Panc1 (cell line): ENCODE measurements at regions not wholly inside any gene's neighbourhood (a gene's known extent, or its start where the extent isn't known, plus 50 kb on each side); places are given as distances from the start of the nearest gene placed in this dataset.

Source experiments
- ATAC-seq: fragments of 200-7000 bp; cut with Tn5 transposase; 2 replicates; pipeline ENCODE4 v1.9.1; 2020; ENCODE audit warnings: mild to moderate bottlenecking, moderate library complexity
- BruUV-seq: library from RNA; stranded (reverse); fragments of 400-500 nt; replicated peaks from 2 replicates; lab custom pipeline; 2021; lab: Mats Ljungman, UMichigan
- CTCF ChIA-PET: fragments of 300-600 bp; sonication (Branson Sonifier 250); formaldehyde crosslinking; loops from one replicate; lab custom pipeline; 2022; ENCODE audit warnings: antibody characterized with exemption; lab: Charles Lee
- POLR2A ChIA-PET: fragments of 300-600 bp; sonication (Branson Sonifier 250); formaldehyde crosslinking; loops from one replicate; lab custom pipeline; 2022; ENCODE audit warnings: antibody characterized with exemption; lab: Charles Lee
- DNase-seq: peaks from one replicate; pipeline ENCODE4 v3.0.0-alpha.2; 2010; ENCODE audit warnings: low read depth, low spot score
- H3K27ac ChIP-seq: 2 replicates; pipeline ENCODE4 v1.5.1; 2011; ENCODE audit warnings: mild to moderate bottlenecking, low read length, inconsistent platforms
- H3K27me3 ChIP-seq: fragments of 200-500 bp; sonication (Bioruptor generic); 2 replicates; pipeline ENCODE4 v1.6.0; 2014; ENCODE audit warnings: low read length, inconsistent platforms; ENCODE audit not compliant: control insufficient read depth, insufficient read depth
- H3K36me3 ChIP-seq: fragments of 200-500 bp; sonication (Bioruptor generic); 2 replicates; pipeline ENCODE4 v1.5.1; 2014; ENCODE audit warnings: inconsistent platforms, mild to moderate bottlenecking, low read length, moderate library complexity; ENCODE audit not compliant: control insufficient read depth, insufficient read depth
- H3K4me1 ChIP-seq: 2 replicates; pipeline ENCODE4 v1.5.1; 2011; ENCODE audit warnings: inconsistent platforms, mild to moderate bottlenecking, low read length, moderate library complexity; ENCODE audit not compliant: control insufficient read depth, insufficient read depth
- H3K4me3 ChIP-seq, 2 experiments: 2 replicates each; pipeline ENCODE4 v1.5.1; 2011 to 2012; ENCODE audit warnings: low read depth in 2 of 2, low read length in 2 of 2, mild to moderate bottlenecking in 2 of 2, inconsistent platforms in 1 of 2, moderate library complexity in 1 of 2
- H3K9me3 ChIP-seq: fragments of 200-500 bp; sonication (Bioruptor generic); 2 replicates; pipeline ENCODE4 v1.5.1; 2014; ENCODE audit warnings: low read depth, mild to moderate bottlenecking, inconsistent platforms, low read length, moderate library complexity; ENCODE audit not compliant: control insufficient read depth, insufficient read depth
- POLR2AphosphoS5 ChIP-seq: IDR thresholded peaks from 2 replicates; pipeline ENCODE4 v1.6.1; 2012; ENCODE audit warnings: mild to moderate bottlenecking, low read depth, low read length, moderate library complexity
- SIN3A ChIP-seq: IDR thresholded peaks from 2 replicates; pipeline ENCODE4 v1.6.1; 2012; ENCODE audit warnings: low read depth, mild to moderate bottlenecking, low read length, moderate library complexity, borderline replicate concordance; ENCODE audit not compliant: insufficient read depth
- TCF7L2 ChIP-seq: IDR thresholded peaks from 2 replicates; pipeline ENCODE4 v1.6.1; 2011; ENCODE audit warnings: mild to moderate bottlenecking, low read depth, low read length, inconsistent platforms
- in situ Hi-C: cut with HindIII; loops from 2 replicates; pipeline ENCODE4 v1.10.0; 2016; ENCODE audit warnings: low sequenced_read_pairs, low pct_unique_long_range_greater_than_20kb
- intact Hi-C: fragments of 100-400 bp; cut with micrococcal nuclease; formaldehyde crosslinking; loops from one replicate; pipeline ENCODE4 v1.10.0; 2022; ENCODE audit not compliant: unreplicated experiment
- TF ChIP-seq, protein P1 (sequence below), 2 experiments: IDR thresholded peaks; 2 replicates each; pipeline ENCODE4 v1.6.1; 2011 to 2012; ENCODE audit warnings: low read depth in 2 of 2, control low read depth in 1 of 2, low read length in 1 of 2, mild to moderate bottlenecking in 1 of 2, moderate library complexity in 1 of 2; ENCODE audit not compliant: insufficient read depth in 1 of 2
- TF ChIP-seq, protein P2 (sequence below): fragments of 450-650 bp; IDR thresholded peaks from 2 replicates; pipeline ENCODE4 v1.5.1; 2017; ENCODE audit warnings: mild to moderate bottlenecking

DNA sequence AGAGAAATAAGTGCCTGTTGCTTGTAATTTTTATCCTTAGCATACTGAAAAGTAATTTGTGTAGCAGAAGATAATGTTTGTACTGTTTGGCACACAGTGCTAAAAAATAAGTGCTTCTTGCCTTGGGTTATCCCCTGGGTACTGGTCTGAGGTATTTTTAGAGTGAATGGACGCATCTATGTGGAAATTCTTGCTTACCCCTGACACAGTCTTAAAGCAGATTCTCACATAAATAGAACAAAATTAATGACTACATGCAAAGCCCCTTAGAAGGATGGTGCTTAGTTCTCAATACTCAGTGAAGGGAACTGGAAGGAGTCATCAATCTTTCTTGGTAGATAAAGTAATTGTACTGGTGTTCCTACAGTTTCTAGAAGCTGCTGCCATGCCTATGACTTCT, 548.6 kb downstream of the ARL4A start:
- no peaks in the 10 kb centered on the region for H3K36me3 ChIP-seq
- no peak overlapping the region for H3K27ac ChIP-seq
- TF ChIP-seq POLR2AphosphoS5: no peak
- no peak for TF ChIP-seq TCF7L2
- TF ChIP-seq SIN3A: no peak
- TF ChIP-seq, protein P1, sequence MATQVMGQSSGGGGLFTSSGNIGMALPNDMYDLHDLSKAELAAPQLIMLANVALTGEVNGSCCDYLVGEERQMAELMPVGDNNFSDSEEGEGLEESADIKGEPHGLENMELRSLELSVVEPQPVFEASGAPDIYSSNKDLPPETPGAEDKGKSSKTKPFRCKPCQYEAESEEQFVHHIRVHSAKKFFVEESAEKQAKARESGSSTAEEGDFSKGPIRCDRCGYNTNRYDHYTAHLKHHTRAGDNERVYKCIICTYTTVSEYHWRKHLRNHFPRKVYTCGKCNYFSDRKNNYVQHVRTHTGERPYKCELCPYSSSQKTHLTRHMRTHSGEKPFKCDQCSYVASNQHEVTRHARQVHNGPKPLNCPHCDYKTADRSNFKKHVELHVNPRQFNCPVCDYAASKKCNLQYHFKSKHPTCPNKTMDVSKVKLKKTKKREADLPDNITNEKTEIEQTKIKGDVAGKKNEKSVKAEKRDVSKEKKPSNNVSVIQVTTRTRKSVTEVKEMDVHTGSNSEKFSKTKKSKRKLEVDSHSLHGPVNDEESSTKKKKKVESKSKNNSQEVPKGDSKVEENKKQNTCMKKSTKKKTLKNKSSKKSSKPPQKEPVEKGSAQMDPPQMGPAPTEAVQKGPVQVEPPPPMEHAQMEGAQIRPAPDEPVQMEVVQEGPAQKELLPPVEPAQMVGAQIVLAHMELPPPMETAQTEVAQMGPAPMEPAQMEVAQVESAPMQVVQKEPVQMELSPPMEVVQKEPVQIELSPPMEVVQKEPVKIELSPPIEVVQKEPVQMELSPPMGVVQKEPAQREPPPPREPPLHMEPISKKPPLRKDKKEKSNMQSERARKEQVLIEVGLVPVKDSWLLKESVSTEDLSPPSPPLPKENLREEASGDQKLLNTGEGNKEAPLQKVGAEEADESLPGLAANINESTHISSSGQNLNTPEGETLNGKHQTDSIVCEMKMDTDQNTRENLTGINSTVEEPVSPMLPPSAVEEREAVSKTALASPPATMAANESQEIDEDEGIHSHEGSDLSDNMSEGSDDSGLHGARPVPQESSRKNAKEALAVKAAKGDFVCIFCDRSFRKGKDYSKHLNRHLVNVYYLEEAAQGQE (IDR thresholded peaks at IDR 0.05; ENCODE audit: insufficient read depth in 1 of 2, low read depth in 2 of 2, low read length in 1 of 2): no peak
- TF ChIP-seq, protein P2, sequence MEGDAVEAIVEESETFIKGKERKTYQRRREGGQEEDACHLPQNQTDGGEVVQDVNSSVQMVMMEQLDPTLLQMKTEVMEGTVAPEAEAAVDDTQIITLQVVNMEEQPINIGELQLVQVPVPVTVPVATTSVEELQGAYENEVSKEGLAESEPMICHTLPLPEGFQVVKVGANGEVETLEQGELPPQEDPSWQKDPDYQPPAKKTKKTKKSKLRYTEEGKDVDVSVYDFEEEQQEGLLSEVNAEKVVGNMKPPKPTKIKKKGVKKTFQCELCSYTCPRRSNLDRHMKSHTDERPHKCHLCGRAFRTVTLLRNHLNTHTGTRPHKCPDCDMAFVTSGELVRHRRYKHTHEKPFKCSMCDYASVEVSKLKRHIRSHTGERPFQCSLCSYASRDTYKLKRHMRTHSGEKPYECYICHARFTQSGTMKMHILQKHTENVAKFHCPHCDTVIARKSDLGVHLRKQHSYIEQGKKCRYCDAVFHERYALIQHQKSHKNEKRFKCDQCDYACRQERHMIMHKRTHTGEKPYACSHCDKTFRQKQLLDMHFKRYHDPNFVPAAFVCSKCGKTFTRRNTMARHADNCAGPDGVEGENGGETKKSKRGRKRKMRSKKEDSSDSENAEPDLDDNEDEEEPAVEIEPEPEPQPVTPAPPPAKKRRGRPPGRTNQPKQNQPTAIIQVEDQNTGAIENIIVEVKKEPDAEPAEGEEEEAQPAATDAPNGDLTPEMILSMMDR: no peak
- intact Hi-C loops: no loop called here
- H3K4me3 ChIP-seq: no peak overlapping the region
- no peaks in the 10 kb centered on the region for H3K9me3 ChIP-seq
- no peaks in the 10 kb centered on the region for H3K27me3 ChIP-seq
- no peak for ATAC-seq
- in situ Hi-C loops: no loop called here
- no TSS peak for BruUV-seq
- ChIA-PET POLR2A (no interaction called here), CTCF (no interaction called here)
- DNase-seq: no peak
- no peaks in the 10 kb centered on the region for H3K4me1 ChIP-seq

DNA sequence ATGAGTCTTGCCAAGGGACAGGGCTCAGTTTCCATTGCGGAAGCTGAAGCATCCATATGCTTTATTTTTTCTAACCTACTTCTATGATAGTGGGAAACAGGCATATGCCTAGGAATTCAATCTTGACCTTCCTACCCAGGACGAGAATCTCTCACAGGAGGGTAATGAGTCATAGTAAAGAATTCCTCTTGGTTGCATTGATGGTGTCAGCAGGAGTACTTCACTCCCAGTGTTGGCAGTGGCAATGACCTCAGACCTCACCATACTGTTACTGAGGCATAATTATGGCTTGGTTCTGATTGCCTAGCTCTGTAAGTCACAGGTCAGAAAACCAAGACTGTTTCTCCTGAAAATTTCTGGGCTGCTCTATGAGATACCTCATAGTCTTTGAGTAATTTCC, 552.9 kb downstream of the ARL4A start:
- CTCF ChIA-PET: no interaction called here
- peak; percentile 59 for DNase-seq
- BruUV-seq: no TSS peak
- Histone ChIP-seq H3K9me3 (no peaks in the 10 kb centered on the region), H3K27me3 (no peaks in the 10 kb centered on the region), H3K36me3 (no peaks in the 10 kb centered on the region), H3K27ac (no peak overlapping the region), H3K4me1 (no peaks in the 10 kb centered on the region), H3K4me3 (no peak overlapping the region)
- POLR2A ChIA-PET: no interaction called here
- in situ Hi-C loops: no loop called here
- no peak for TF ChIP-seq TCF7L2
- TF ChIP-seq, protein P1 (IDR thresholded peaks at IDR 0.05; ENCODE audit: insufficient read depth in 1 of 2, low read depth in 2 of 2, low read length in 1 of 2): no peak
- no peak for TF ChIP-seq POLR2AphosphoS5
- TF ChIP-seq, protein P2: no peak
- TF ChIP-seq SIN3A: no peak
- intact Hi-C loops: no loop called here
- ATAC-seq: no peak
